HG02943 (cell line): ENCODE measurements at regions not wholly inside any gene's neighbourhood (a gene's known extent, or its start where the extent isn't known, plus 50 kb on each side); places are given as distances from the start of the nearest gene placed in this dataset.
"Not testable (repeated sequence)": the region's sequence is repeated elsewhere in the genome, so short reads cannot be mapped to it uniquely, and the experiment has no call there.

ENCODE experiments used
- ATAC-seq: cut with Tn5 transposase; IDR thresholded peaks from one replicate; pipeline ENCODE4 v1.9.1; 2021; ENCODE audit warnings: mild to moderate bottlenecking, low read depth, moderate library complexity; ENCODE audit not compliant: unreplicated experiment

DNA sequence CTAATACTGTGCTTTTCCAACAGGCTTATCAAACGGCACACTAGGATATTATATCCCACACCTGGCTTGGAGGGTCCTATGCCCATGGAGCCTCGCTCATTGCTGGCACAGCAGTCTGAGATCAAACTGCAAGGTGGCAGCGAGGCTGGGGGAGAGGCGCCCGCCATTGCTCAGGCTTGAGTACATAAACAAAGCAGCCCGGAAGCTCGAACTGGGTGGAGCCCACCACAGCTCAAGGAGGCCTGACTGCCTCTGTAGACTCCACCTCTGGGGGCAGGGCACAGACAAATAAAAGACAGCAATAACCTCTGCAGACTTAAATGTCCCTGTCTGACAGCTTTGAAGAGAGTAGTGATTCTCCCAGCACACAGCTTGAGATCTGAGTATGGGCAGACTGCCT is 128.0 kb upstream of the CAV2 start:
- ATAC-seq, result not testable (repeated sequence)

DNA sequence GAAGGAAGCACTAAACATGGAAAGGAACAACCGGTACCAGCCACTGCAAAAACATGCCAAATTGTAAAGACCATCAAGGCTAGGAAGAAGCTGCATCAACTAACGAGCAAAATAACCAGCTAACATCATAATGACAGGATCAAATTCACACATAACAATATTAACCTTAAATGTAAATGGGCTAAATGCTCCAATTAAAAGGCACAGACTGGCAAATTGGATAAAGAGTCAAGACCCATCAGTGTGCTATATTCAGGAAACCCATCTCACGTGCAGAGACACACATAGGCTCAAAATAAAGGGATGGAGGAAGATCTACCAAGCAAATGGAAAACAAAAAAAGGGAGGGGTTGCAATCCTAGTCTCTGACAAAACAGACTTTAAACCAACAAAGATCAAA is 126.3 kb upstream of the CAV2 start:
- not testable (repeated sequence) for ATAC-seq

DNA sequence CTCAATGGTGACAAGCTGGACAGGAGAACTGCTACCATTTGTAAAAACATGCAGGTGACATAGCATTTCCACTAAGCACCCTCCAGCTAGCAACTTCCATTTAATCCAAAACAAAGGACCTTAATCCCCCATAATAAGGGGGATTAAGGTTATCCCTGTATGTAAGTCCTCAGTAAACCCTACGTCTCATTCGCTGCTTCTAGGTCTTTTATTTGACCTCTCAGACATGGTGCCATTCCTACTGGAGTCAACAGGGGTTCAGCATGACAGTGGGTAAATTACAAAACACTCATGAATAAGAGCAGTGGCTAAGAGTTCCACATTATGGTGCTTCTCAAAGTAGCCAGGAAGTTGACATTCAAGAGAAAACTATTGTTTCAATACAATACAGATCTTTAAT is 121.8 kb upstream of the CAV2 start:
- ATAC-seq, result no peak

DNA sequence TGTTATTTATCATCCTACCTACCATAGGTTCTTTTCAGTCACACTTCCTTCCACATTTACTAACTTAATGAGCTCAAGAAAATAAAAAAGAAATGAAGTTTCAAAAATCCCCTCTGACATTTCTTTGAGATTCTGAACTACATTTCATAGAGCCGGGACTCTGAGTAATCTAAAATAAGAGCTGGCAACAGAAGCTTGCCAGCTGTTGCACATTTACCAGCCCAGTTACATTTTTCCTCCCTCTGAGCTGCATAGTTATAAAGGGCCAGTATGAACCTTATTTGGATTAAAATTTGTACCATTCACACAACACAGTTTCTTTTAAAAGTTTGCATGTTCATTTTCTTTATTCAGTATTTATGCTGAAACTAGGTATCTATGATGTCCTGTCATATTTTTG is 119.5 kb upstream of the CAV2 start:
- no peak for ATAC-seq

DNA sequence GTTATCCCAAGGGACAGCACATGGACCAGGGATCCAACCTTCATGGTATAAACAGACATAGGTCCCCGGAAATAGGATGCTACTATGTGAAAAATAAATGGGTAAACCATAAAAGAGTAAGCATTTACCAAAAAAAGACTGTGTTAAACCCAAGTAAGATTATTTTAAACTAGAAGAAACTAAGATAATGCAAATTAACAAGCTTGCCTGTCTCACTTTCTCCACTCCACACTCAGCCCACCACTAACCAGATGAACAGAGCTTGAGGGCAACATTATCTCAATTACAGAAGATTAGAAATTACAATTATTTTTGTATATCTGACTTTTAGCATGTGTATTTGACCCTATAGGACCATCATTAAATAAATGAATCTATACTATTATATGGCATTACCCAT is 117.2 kb upstream of the CAV2 start:
- ATAC-seq, result no peak

DNA sequence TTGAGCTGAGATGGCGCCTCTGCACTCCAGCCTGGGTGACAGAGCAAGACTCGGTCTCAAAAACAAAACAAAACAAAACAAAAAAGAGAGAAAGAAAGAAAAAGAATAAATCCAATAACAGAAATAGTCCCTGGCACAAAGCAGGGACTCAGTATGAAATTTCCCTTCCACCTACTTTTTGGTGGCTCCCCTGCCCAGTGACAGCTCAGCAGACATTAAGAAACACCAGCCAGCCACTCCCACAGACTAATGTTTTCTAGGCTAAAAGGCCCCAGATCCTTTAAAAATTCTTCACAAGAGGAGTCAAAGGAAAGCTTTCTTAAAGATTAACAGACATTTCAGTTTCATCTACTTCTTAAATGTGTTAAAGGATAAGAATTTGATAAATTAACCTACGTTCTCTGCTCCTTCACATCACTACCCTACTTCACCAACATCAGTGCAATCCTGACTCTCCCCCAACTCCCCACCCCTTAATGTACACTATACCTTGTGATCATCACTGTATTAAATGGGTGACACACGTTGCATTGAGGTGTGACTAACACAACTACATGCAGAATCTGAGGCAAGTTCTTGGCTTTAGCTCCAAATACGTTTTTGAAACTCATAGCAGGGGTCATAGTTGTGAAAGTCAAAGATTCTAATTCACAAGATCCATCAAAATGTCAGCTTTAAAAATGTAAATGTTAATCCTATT is 114.5 kb upstream of the CAV2 start:
- ATAC-seq, result no peak

DNA sequence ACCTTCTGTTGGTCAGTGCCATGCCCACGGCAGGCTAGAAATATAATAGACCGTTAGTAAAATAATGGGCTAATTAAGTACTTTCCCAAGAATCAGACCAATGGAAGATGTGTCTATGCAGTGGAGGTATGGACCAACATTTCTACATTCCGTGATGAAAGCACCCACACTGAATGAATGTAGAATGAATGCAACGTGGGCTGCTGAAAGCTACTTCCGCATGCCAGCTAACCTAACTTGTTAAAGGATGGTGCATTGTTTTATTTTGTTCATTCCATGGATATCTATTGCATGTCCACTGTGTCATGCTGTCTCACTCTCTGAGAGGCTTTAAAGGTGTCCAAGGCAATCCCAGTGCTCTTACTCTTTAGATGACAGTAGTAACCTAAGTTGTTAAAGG is 112.9 kb upstream of the CAV2 start:
- ATAC-seq, result no peak

DNA sequence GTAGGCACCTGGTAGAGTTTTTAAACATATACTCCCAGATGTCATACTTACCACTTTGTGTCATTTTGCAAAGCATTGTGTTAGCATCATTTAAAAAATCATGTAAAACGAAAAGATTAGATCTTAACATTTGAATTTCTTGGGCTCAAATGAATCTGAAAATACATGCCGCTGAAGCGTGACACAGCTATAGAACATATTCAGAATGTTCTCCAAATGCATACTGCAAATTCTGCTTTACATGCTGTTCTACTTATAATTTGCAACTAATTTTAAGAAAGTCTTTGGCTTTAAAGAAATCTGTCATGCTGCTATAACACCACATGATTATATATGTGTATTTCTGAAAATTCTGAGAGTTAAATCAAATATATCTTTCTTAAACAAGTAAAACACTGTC is 109.2 kb upstream of the CAV2 start:
- ATAC-seq, result no peak

DNA sequence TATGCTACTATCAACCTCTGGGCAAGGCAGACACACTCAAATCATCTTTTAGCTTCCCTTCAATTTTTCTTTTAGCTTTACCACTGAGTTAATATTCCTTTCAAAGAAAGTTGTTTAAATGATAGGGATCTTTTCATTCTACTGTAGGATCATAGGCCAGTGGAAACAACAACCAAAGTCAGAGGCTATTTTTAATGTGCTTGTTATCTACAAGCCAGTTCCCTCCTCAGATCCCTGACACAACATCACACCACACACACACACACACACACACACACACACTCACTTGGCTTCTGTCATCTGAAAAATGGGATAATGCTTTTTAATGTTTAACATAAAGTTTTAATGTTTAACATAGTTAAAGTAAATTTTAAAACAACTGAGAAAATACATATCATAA is 106.7 kb upstream of the CAV2 start:
- no peak for ATAC-seq

DNA sequence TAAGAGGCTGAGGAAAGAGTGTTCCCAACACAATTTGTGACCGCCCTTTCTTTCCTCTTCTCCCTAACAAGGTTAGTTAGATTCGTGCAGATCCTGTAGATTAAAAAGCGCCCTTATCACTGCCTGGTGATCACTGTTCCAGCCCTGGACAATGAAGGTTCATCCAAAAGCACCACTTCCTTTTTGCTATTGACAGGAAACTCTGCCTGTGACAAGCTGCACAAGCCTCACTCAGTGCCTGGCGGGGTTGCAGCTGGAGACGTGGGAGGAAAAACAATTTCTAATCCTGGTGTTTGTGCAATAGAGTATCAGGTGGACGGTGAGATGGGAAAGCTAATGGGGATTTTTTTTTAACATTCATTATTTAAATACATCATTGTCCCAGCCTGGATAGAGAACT is 105.9 kb upstream of the CAV2 start:
- no peak for ATAC-seq

DNA sequence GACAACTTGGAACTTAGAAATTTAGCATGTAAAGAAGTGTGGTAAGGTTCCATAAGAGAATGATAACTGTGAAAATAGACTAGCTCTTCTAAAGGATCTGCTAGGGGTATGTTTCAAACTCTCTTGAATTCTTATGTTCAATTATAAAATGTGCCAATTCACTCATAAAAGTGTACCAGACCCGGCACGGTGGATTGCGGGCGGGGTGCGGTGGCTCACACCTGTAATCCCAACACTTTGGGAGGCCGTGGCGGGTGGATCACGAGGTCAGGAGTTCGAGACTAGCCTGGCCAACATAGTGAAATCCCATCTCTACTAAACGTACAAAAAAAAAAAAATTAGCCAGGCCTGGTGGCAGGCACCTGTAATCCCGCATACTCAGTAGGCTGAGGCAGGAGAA is 105.4 kb upstream of the CAV2 start:
- no peak for ATAC-seq

DNA sequence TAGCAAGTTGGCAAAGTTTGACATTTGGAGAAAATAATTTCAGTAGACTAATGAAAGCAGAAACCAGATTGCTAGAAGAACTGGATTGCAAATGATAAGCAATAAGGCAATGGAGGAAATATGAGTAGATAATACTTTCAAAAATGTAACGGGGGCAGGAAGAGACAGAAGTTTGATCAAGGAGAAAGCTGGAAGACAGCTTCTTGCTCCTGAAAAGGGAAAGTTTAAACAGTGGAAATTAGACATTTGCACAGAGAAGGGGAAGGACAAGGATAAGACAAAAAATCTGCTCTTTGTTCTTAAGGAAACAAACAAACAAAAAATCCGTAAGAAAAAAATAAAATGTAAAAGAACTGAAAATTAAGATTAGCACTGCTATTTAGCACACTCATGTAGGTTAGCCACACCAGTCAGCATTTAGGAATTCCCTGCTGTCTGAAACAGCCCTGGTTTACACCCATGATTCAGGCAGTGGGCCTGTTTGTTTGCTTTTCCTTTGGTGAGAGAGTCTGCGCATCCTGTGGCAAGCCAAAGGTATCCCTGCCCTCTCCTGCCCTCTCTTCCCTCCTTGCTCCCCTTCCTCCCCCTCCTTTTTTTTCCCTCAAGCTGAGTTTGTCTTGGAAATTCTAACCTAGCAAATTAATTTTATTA is 104.3 kb upstream of the CAV2 start:
- no peak for ATAC-seq

DNA sequence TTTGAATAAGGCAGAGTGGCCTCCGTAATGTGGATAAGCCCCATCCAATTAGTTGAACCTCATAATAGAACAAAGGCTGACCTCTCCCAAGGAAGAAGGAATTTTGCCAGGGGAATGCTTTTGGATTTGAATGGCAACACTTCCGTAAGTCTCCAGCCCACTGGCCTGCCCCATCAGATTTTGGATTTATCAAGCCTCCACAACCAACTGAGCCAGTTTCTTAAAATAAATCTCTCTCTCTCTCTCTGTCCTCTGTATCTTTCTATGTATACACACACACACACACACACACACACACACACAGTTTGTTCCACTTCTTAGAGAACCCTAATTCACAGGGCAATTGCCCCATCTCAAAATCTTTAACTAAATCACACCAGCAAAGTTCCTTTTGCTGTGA is 100.9 kb upstream of the CAV2 start:
- ATAC-seq, result no peak

DNA sequence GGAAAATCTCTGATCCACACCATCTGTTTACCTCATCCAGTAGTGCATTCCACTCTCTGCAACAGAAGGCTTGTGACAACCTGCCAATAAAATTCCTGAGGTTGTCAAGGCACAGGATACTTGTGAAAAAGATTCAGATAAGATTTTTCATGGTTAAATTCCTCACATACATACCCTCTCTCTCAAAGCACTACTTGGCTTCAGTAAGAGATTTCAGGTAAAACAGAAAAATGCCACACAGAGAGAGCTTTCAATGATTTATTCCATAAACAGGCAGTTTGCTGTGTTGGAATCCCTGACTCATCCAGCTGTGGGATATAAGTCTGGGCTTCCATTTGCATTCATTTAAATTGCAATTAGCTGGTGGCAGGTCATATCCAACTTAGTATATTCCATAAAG is 99.7 kb upstream of the CAV2 start:
- ATAC-seq, result no peak

DNA sequence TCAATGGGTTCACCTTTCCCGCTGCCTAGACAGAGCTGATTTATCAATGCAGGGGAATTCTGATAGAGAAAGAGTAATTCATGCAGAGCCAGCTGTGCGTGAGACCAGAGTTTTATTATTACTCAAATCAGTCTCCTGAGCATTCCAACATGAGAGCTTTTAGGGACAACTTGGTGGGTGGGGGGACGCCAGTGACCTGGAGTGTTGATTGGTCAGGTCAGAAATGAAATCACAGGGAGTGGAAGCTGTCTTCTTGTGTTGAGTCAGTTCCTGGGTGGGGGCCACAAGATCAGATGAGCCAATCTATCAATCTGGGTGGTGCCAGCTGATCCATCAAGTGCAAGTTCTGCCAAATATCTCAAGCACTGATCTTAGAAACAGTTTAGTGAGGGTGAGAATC is 99.0 kb upstream of the CAV2 start:
- no peak for ATAC-seq

DNA sequence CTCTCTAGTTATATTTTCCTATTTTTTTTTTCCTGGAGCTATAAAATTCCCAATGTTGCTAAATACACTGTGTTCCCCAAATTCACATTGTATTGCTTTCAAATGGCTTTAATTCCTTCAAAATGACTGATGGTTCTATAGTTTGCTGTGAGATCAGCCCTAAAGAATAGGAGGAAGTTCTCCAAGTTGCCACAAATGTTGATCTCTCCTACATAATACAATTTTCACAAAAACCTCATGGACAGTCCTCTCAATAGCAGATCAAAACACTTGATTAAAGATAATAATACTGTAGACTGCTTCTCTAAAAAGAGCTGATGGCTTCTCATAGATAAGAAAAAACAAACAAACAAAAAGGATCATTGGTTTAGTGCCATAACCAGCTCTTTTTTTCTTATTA is 97.8 kb upstream of the CAV2 start:
- no peak for ATAC-seq

DNA sequence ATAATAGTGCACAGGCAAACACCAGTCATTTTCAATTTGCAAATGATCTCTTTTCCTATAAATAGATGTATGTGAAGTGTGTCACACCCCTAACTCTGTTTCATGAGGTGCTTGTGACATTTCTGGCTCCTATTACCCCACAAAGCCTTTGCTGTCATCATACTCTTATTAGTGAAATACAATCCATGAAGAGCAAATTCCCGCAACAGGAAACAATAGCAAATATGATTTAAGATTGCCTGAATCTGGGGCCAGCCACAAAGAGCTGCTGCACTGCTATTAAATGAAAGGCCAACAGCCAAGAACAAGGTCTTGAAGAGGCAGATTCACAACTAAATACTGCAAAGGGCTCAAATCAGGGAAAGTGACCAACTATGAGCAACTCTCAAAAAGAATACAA is 96.3 kb upstream of the CAV2 start:
- ATAC-seq, result no peak

DNA sequence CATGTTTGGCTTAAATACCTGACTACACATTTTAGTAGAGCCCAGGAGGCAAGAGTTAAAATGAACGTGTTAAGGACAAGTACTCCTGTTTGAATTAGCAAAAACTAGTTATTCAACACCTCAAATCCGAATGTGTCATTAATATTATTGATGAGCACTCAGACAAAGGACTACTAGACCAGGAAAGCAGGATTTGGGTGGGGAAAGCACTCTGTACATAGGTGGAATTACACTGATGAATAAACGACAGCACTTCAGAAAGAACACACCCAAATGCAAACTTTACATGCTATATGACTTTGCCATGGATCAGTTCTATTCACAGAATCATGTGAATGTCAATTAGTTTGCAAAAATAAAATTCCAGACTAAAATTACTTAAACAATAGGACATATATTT is 95.1 kb upstream of the CAV2 start:
- no peak for ATAC-seq

DNA sequence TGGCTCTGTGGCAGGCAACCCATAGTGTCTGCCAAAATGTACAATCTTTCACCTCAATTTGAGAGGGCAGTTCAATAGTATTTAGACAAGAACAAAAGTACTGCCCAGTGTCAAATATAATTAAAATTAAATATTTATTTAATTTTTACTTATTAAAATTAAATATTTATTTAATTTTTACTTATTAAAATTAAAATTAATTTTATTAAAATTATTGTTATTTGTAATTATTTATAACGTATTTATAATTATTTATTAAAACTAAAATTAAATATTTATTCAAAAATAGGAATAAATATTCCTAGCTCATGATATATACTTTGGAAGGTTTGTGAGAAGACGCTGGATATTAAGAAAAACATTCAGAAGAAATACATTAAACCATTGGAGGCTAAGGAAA is 93.7 kb upstream of the CAV2 start:
- ATAC-seq, result no peak

DNA sequence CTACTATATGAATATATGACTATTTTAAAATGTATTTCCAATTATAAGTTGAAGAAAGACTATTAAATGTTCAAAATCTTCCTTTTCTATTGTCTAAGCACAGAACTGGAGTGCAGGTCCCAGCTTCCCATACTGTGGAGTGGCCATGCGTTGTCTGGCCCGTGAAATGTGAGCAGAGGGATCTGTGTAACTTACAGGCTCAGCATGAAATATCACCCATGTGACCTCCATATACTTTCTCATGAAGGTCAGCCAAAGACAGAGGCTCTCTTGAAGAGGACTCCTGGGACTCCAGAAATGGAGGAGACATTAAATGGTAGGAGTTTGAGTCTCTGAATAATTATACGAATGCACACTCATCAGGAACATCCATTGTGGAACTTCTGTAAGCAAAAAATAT is 92.4 kb upstream of the CAV2 start:
- no peak for ATAC-seq

DNA sequence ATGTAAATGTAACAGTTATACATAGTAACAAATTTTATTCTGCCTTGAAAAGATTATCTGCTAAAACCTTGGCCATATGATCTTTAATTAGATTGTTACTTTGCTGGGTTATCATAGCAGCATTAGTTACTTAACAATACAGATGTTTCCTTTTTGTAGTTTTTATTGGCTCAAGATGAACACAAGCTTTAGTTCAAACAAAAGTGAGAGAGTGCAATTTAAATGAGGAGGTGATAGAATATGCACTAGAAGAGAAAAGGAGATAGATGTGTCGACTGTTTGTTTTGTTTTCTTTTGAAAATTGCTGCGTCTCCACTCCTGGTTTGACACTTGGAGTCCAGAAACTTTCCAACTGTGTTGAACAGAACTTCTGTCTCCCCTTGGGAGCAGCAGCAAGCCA is 91.4 kb upstream of the CAV2 start:
- ATAC-seq, result no peak

DNA sequence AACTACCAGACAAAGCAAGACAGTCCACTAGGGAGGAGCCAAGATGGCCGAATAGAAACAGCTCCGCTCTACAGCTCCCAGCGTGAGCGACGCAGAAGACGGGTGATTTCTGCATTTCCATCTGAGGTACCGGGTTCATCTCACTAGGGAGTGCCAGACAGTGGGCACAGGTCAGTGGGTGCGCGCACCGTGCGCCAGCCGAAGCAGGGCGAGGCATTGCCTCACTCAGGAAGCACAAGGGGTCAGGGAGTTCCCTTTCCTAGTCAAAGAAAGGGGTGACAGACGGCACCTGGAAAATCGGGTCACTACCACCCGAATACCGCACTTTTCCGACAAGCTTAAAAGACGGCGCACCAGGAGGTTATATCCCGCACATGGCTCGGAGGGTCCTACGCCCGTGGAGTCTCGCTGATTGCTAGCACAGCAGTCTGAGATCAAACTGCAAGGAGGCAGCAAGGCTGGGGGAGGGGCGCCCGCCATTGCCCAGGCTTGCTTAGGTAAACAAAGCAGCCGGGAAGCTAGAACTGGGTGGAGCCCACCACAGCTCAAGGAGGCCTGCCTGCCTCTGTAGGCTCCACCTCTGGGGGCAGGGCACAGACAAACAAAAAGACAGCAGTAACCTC is 90.6 kb upstream of the CAV2 start:
- ATAC-seq, result not testable (repeated sequence)
